ENCODE measurements at regions not wholly inside any gene's neighbourhood (a gene's known extent, or its start where the extent isn't known, plus 50 kb on each side); places are given as distances from the start of the nearest gene placed in this dataset.

DNA sequence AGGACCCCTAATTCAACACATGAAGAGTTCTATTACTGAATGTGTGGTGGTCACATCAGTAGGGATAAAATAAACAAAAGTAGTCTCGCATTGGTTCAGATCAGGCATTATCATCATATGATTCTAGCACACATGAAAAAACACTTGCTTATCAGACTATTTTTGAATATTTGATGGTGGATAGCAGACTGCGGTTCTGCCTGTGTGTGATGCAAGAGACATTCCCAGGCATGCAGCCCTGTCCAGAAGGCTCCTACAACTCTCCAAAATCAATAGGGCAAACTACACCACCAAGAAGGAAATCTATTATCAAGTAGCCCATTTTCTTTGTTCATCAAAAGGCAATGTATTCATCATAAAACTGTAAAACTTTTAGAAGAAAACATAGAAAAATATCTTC, 304.7 kb downstream of the DUSP10 start:
- TF ChIP-seq, protein P1, sequence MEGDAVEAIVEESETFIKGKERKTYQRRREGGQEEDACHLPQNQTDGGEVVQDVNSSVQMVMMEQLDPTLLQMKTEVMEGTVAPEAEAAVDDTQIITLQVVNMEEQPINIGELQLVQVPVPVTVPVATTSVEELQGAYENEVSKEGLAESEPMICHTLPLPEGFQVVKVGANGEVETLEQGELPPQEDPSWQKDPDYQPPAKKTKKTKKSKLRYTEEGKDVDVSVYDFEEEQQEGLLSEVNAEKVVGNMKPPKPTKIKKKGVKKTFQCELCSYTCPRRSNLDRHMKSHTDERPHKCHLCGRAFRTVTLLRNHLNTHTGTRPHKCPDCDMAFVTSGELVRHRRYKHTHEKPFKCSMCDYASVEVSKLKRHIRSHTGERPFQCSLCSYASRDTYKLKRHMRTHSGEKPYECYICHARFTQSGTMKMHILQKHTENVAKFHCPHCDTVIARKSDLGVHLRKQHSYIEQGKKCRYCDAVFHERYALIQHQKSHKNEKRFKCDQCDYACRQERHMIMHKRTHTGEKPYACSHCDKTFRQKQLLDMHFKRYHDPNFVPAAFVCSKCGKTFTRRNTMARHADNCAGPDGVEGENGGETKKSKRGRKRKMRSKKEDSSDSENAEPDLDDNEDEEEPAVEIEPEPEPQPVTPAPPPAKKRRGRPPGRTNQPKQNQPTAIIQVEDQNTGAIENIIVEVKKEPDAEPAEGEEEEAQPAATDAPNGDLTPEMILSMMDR (IDR thresholded peaks at IDR 0.05): no peak
- no peak for TF ChIP-seq POLR2A (IDR thresholded peaks at IDR 0.05)

Data from Peyer's patch (tissue), 4 donors.